H1 (cell line): ENCODE measurements at regions not wholly inside any gene's neighbourhood (a gene's known extent, or its start where the extent isn't known, plus 50 kb on each side); places are given as distances from the start of the nearest gene placed in this dataset.

ENCODE experiments used
- CTCF ChIA-PET: fragments of 300-600 bp; sonication (Branson Sonifier 250); formaldehyde crosslinking; loops from one replicate; lab custom pipeline; 2021; ENCODE audit not compliant: partially characterized antibody; lab: Charles Lee
- POLR2A ChIA-PET: fragments of 300-600 bp; sonication (Branson Sonifier 250); formaldehyde crosslinking; loops from one replicate; lab custom pipeline; 2021; ENCODE audit warnings: inconsistent platforms; ENCODE audit not compliant: partially characterized antibody; lab: Charles Lee
- DNase-seq, 2 experiments: peaks; one replicate each; pipeline versions ENCODE4 v3.0.0 to v3.0.0-alpha.2; 2010 to 2022; ENCODE audit warnings: low spot score in 2 of 2, low read depth in 1 of 2, mixed read lengths in 1 of 2
- FAIRE-seq: peaks from 2 replicates; lab custom pipeline; 2011; peaks lifted over from hg19 to GRCh38; lab: Jason Lieb, UNC
- H2AFZ ChIP-seq: 2 replicates; pipeline ENCODE4 v1.8.1; 2012; ENCODE audit warnings: low read length, inconsistent platforms
- H2AK5ac ChIP-seq: 2 replicates; pipeline ENCODE4 v1.6.1; 2013; ENCODE audit warnings: low read depth, low read length
- H2BK120ac ChIP-seq: replicated peaks from 2 replicates; pipeline ENCODE3; 2013; ENCODE audit warnings: low read depth, low read length, inconsistent platforms
- H2BK12ac ChIP-seq: 2 replicates; pipeline ENCODE4 v1.6.1; 2013; ENCODE audit warnings: low read depth, low read length
- H2BK15ac ChIP-seq: 2 replicates; pipeline ENCODE4 v1.6.1; 2013; ENCODE audit warnings: low read length
- H2BK20ac ChIP-seq: 2 replicates; pipeline ENCODE4 v1.6.1; 2013; ENCODE audit warnings: low read length
- H2BK5ac ChIP-seq: 2 replicates; pipeline ENCODE4 v1.6.1; 2013; ENCODE audit warnings: low read depth, low read length
- H3K14ac ChIP-seq: 2 replicates; pipeline ENCODE4 v1.6.1; 2013; ENCODE audit warnings: inconsistent platforms; ENCODE audit not compliant: insufficient read length
- H3K18ac ChIP-seq: 2 replicates; pipeline ENCODE4 v1.6.1; 2013; ENCODE audit warnings: low read length; ENCODE audit errors: extremely low read depth
- H3K23ac ChIP-seq: 2 replicates; pipeline ENCODE4 v1.6.1; 2013; ENCODE audit warnings: inconsistent platforms; ENCODE audit not compliant: insufficient read length
- H3K23me2 ChIP-seq: 2 replicates; pipeline ENCODE4 v1.6.1; 2013; ENCODE audit warnings: low read depth, low read length
- H3K27ac ChIP-seq: 2 replicates; pipeline ENCODE4 v1.6.1; 2011; ENCODE audit warnings: low read depth, low read length, inconsistent platforms
- H3K27me3 ChIP-seq, 4 experiments: replicated peaks in 1 of 4; 1 replicate in 1 of 4; 2 replicates in 3 of 4; pipeline versions ENCODE4 v1.6.1 to v1.8.1; 2011 to 2013; ENCODE audit warnings: low read length in 3 of 4, mild to moderate bottlenecking in 3 of 4, inconsistent platforms in 2 of 4, mixed read lengths in 2 of 4, moderate library complexity in 1 of 4; ENCODE audit not compliant: control insufficient read depth in 3 of 4, insufficient read depth in 3 of 4; ENCODE audit errors: extremely low read depth in 1 of 4
- H3K36me3 ChIP-seq, 4 experiments: 2 replicates each; pipeline versions ENCODE4 v1.6.1 to v1.8.1; 2011 to 2013; ENCODE audit warnings: mild to moderate bottlenecking in 4 of 4, low read length in 3 of 4, moderate library complexity in 2 of 4, control low read depth in 1 of 4, inconsistent platforms in 1 of 4; ENCODE audit not compliant: insufficient read depth in 4 of 4, control insufficient read depth in 2 of 4
- H3K4ac ChIP-seq: replicated peaks from 2 replicates; pipeline ENCODE3; 2013; ENCODE audit warnings: low read length, low read depth, mixed read lengths, inconsistent platforms; ENCODE audit not compliant: insufficient read length
- H3K4me1 ChIP-seq, 4 experiments: replicated peaks in 1 of 4; 1 replicate in 1 of 4; 2 replicates in 3 of 4; pipeline versions ENCODE4 v1.6.1 to v1.8.1; 2011 to 2013; ENCODE audit warnings: low read length in 3 of 4, inconsistent platforms in 2 of 4, mixed read lengths in 1 of 4; ENCODE audit not compliant: insufficient read depth in 4 of 4, control insufficient read depth in 3 of 4
- H3K4me2 ChIP-seq, 2 experiments: 2 replicates each; pipeline versions ENCODE4 v1.6.1 to v1.8.1; 2011 to 2013; ENCODE audit warnings: low read depth in 2 of 2, low read length in 2 of 2, control low read depth in 1 of 2, inconsistent platforms in 1 of 2, mild to moderate bottlenecking in 1 of 2; ENCODE audit not compliant: insufficient read depth in 1 of 2
- H3K4me3 ChIP-seq, 4 experiments: fragments of 200-600, 300-600 bp in 1 of 4; sonication (generic), shearing (Covaris generic), sonication (Bioruptor Twin) in 1 of 4; 2 replicates each; pipeline versions ENCODE4 v1.5.1 to v1.8.1; 2011 to 2016; ENCODE audit warnings: low read length in 4 of 4, low read depth in 3 of 4, control low read depth in 2 of 4, inconsistent platforms in 2 of 4, mild to moderate bottlenecking in 2 of 4, mixed read lengths in 1 of 4, moderate library complexity in 1 of 4; ENCODE audit not compliant: insufficient read depth in 2 of 4; ENCODE audit errors: extremely low read depth in 1 of 4
- H3K56ac ChIP-seq: replicated peaks from 2 replicates; pipeline ENCODE3; 2013; ENCODE audit warnings: low read depth, mild to moderate bottlenecking, mixed read lengths, low read length, inconsistent platforms; ENCODE audit not compliant: insufficient read length
- H3K79me1 ChIP-seq: 2 replicates; pipeline ENCODE4 v1.6.1; 2013; ENCODE audit warnings: low read depth, low read length, control low read depth
- H3K79me2 ChIP-seq, 2 experiments: 2 replicates each; pipeline versions ENCODE4 v1.6.1 to v1.8.1; 2012 to 2013; ENCODE audit warnings: low read length in 2 of 2, mild to moderate bottlenecking in 2 of 2, inconsistent platforms in 1 of 2; ENCODE audit not compliant: insufficient read depth in 2 of 2, control insufficient read depth in 1 of 2
- H3K9ac ChIP-seq, 4 experiments: replicated peaks in 1 of 4; 1 replicate in 1 of 4; 2 replicates in 3 of 4; pipeline versions ENCODE4 v1.6.1 to v1.8.1; 2011 to 2013; ENCODE audit warnings: low read depth in 3 of 4, low read length in 3 of 4, control low read depth in 2 of 4, mild to moderate bottlenecking in 2 of 4, moderate library complexity in 2 of 4, inconsistent platforms in 1 of 4; ENCODE audit errors: extremely low read depth in 1 of 4
- H3K9me3 ChIP-seq, 2 experiments: 2 replicates each; pipeline versions ENCODE4 v1.6.1 to v1.8.1; 2012 to 2013; ENCODE audit warnings: mild to moderate bottlenecking in 2 of 2, moderate library complexity in 2 of 2, control low read depth in 1 of 2, inconsistent platforms in 1 of 2, low read depth in 1 of 2, low read length in 1 of 2, mixed read lengths in 1 of 2; ENCODE audit not compliant: insufficient read depth in 2 of 2
- H4K20me1 ChIP-seq, 2 experiments: replicated peaks in 1 of 2; 2 replicates each; pipeline versions ENCODE3 to v1.8.1; 2011 to 2013; ENCODE audit warnings: inconsistent platforms in 2 of 2, low read length in 2 of 2, mild to moderate bottlenecking in 1 of 2; ENCODE audit not compliant: insufficient read depth in 2 of 2, control insufficient read depth in 1 of 2
- H4K5ac ChIP-seq: 2 replicates; pipeline ENCODE4 v1.6.1; 2013; ENCODE audit warnings: low read length, low read depth, mixed read lengths, inconsistent platforms; ENCODE audit not compliant: insufficient read length
- H4K8ac ChIP-seq: 2 replicates; pipeline ENCODE4 v1.8.0; 2013; ENCODE audit warnings: mild to moderate bottlenecking, moderate library complexity, low read length, inconsistent platforms; ENCODE audit not compliant: insufficient read depth; ENCODE audit errors: extremely low read depth
- H4K91ac ChIP-seq: replicated peaks from 2 replicates; pipeline ENCODE3; 2013; ENCODE audit warnings: low read length, mixed read lengths, inconsistent platforms; ENCODE audit not compliant: insufficient read length
- BCL11A ChIP-seq, 2 experiments: IDR thresholded peaks; one replicate each; pipeline ENCODE4 v1.6.1; 2011; ENCODE audit warnings: low read depth in 2 of 2, low read length in 2 of 2, mild to moderate bottlenecking in 2 of 2
- CBX5 ChIP-seq: fragments of 300-800, 300-1000 bp; sonication (generic); IDR thresholded peaks from 2 replicates; pipeline ENCODE4 v1.7.1; 2016; ENCODE audit warnings: antibody characterized with exemption, low read length, low read depth
- CBX8 ChIP-seq: fragments of 300-800, 300-1000 bp; sonication (generic); IDR thresholded peaks from 2 replicates; pipeline ENCODE4 v1.7.1; 2016; ENCODE audit warnings: low read depth, low read length, borderline replicate concordance
- EP300 ChIP-seq, 2 experiments: IDR thresholded peaks; 1 replicate in 1 of 2; 2 replicates in 1 of 2; pipeline ENCODE4 v1.6.1; 2011 to 2012; ENCODE audit warnings: low read depth in 2 of 2, low read length in 2 of 2, mild to moderate bottlenecking in 2 of 2, borderline replicate concordance in 1 of 2, inconsistent platforms in 1 of 2, moderate library complexity in 1 of 2
- HDAC2 ChIP-seq, 2 experiments: fragments of 300-600 bp in 1 of 2; sonication (generic) in 1 of 2; IDR thresholded peaks; 2 replicates each; pipeline ENCODE4 v1.6.1; 2011 to 2012; ENCODE audit warnings: low read depth in 2 of 2, low read length in 2 of 2, mild to moderate bottlenecking in 2 of 2, moderate library complexity in 2 of 2, borderline replicate concordance in 1 of 2, inconsistent platforms in 1 of 2
- JUND ChIP-seq: IDR thresholded peaks from 2 replicates; pipeline ENCODE4 v1.6.1; 2011; ENCODE audit warnings: mild to moderate bottlenecking, improper control_type of control experiment, low read length
- KDM4A ChIP-seq: IDR thresholded peaks from one replicate; pipeline ENCODE4 v1.7.1; 2012; ENCODE audit warnings: low read depth, mild to moderate bottlenecking, moderate library complexity, low read length, inconsistent platforms; ENCODE audit not compliant: severe bottlenecking
- POLR2AphosphoS5 ChIP-seq: IDR thresholded peaks from 2 replicates; pipeline ENCODE4 v1.6.1; 2011; ENCODE audit warnings: low read depth, low read length
- RNF2 ChIP-seq: fragments of 200-900, 300-1000 bp; sonication (generic); IDR thresholded peaks from 2 replicates; pipeline ENCODE4 v1.7.1; 2016; ENCODE audit warnings: borderline replicate concordance, low read depth, mild to moderate bottlenecking, antibody characterized with exemption, low read length; ENCODE audit not compliant: poor library complexity, severe bottlenecking; ENCODE audit errors: missing control alignments
- SAP30 ChIP-seq: fragments of 300-600 bp; sonication (generic); IDR thresholded peaks from 2 replicates; pipeline ENCODE4 v1.7.1; 2012; ENCODE audit warnings: low read length, moderate library complexity, mild to moderate bottlenecking, inconsistent platforms; ENCODE audit not compliant: insufficient read depth, insufficient replicate concordance
- SIRT6 ChIP-seq: IDR thresholded peaks from one replicate; pipeline ENCODE4 v1.7.1; 2012; ENCODE audit warnings: low read length, inconsistent platforms
- SIX5 ChIP-seq: IDR thresholded peaks from 2 replicates; pipeline ENCODE4 v1.6.1; 2011; ENCODE audit warnings: mild to moderate bottlenecking, low read depth, low read length
- SP2 ChIP-seq: IDR thresholded peaks from 2 replicates; pipeline ENCODE4 v1.6.1; 2012; ENCODE audit warnings: mild to moderate bottlenecking, low read length, inconsistent platforms
- TCF12 ChIP-seq: IDR thresholded peaks from 2 replicates; pipeline ENCODE4 v1.6.1; 2011; ENCODE audit warnings: low read depth, mild to moderate bottlenecking, low read length
- WGBS, 2 experiments: shearing (Covaris generic) in 1 of 2; methylation state at CpG; one replicate each; pipeline versions ENCODE4 v1.1.6 to v1.1.7; 2013 to 2015; ENCODE audit warnings: low lambda C conversion rate in 2 of 2, mixed read lengths in 2 of 2, inconsistent platforms in 1 of 2, low coverage in 1 of 2, missing lambda C conversion rate in 1 of 2; ENCODE audit not compliant: insufficient replicate concordance in 2 of 2, insufficient coverage in 1 of 2, insufficient read length in 1 of 2; ENCODE audit errors: extremely low coverage in 1 of 2, missing lambda C conversion rate in 1 of 2; 5-methylcytosine and 5-hydroxymethylcytosine counted together

DNA sequence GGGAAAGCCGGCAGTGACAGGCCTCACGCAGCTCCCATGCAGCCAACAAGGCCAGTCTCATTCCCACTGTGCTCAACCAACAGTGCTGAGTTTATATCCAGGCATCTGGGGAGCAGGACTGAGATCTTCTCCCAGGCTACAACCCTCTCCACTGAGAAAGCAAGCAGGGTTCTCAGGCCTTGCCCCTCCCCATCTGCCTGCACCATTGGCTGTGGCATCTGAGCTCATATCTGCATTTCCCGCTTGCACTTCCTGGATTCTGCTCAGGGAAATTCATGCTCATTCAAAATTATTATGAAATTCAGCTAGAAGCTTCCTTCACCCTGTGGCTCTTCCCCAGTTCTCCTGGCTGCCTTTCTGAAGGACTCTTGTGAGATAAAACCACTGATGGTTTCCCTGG is 1029.0 kb downstream of the GRM8 start:
- Histone ChIP-seq H2AFZ (no peak overlapping the region), H4K8ac (no peak overlapping the region; the same call in 1 of the 2 replicates), H3K4ac (no peak overlapping the region)
- POLR2A ChIA-PET: no interaction called here
- no peak for TF ChIP-seq CBX8
- TF ChIP-seq SIX5: no peak
- TF ChIP-seq SIRT6: no peak
- TF ChIP-seq POLR2AphosphoS5: no peak
- no peak for TF ChIP-seq RNF2
- no peak for TF ChIP-seq EP300 (IDR thresholded peaks at IDR 0.05; ENCODE audit: borderline replicate concordance in 1 of 2, low read depth in 2 of 2, low read length in 2 of 2)
- TF ChIP-seq SP2: no peak
- TF ChIP-seq BCL11A (IDR thresholded peaks at IDR 0.05; ENCODE audit: low read depth in 2 of 2, low read length in 2 of 2): no peak
- no peak for TF ChIP-seq SAP30
- TF ChIP-seq KDM4A: no peak
- no peak for TF ChIP-seq TCF12
- TF ChIP-seq JUND: no peak
- no peak for TF ChIP-seq CBX5
- TF ChIP-seq HDAC2 (IDR thresholded peaks at IDR 0.05; ENCODE audit: borderline replicate concordance in 1 of 2, low read depth in 2 of 2, low read length in 2 of 2): no peak
- TF ChIP-seq, all 59 proteins: peak for 0
- Histone ChIP-seq H2AK5ac (no peak overlapping the region), H3K4me3 (no peak overlapping the region), H4K91ac (no peak overlapping the region), H3K23ac (no peak overlapping the region), H2BK120ac (no peak overlapping the region), H3K4me2 (no peak overlapping the region), H3K27me3 (no peaks in the 10 kb centered on the region), H3K79me1 (no peaks in the 10 kb centered on the region), H2BK20ac (no peak overlapping the region), H3K14ac (no peak overlapping the region), H3K4me1 (no peaks in the 10 kb centered on the region), H4K5ac (no peak overlapping the region), H2BK15ac (no peak overlapping the region), H3K27ac (no peak overlapping the region), H3K9ac (no peak overlapping the region), H4K20me1 (no peaks in the 10 kb centered on the region), H3K23me2 (no peaks in the 10 kb centered on the region), H2BK5ac (no peak overlapping the region), H3K56ac (no peak overlapping the region), H3K9me3 (peaks cover 0 to under 1% of the 10 kb centered on the region in 2 experiments; a peak in 1 of 4 replicates), H3K36me3 (no peaks in the 10 kb centered on the region), H2BK12ac (no peak overlapping the region), H3K18ac (no peak overlapping the region), H3K79me2 (no peaks in the 10 kb centered on the region)
- CTCF ChIA-PET: interaction anchor here (0.6 kb wide), 1 partner anchor 88 kb away, joined by 3 read pairs; no protein-coding TSS in a partner anchor
- WGBS, 2 experiments: 92% methylated on average over 3 of the region's 3 CpGs; no CpG with 5 or more reads in 1 of the 2 experiments
- FAIRE-seq (no peak), DNase-seq (no peak)
